ENCODE measurements at regions not wholly inside any gene's neighbourhood (a gene's known extent, or its start where the extent isn't known, plus 50 kb on each side); places are given as distances from the start of the nearest gene placed in this dataset.

DNA sequence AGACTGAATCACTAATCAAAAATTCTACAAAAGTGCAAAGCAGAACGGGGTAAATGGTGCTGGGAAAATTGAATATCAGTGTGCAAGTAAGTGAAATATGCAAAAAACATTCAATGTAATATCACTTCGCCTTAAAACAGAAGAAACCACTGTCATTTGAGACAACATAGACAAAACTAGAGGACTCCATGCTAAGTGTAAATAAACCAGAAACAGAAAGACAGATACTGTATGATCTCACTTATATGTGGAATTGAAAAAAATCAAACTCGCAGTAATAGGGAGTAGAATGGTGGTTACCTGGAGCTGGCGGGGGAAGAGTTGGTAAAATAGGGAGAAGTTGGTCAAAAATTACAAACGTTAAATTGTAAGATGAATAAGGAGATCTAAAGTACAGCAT is 1420.0 kb upstream of the CDH2 start:
- H3K36me3 Mint-ChIP-seq (ENCODE audit: low read depth), result no peaks in the 10 kb centered on the region
- intact Hi-C loops (cut with micrococcal nuclease), result no loop called here
- CTCF ChIA-PET, result no interaction called here

DNA sequence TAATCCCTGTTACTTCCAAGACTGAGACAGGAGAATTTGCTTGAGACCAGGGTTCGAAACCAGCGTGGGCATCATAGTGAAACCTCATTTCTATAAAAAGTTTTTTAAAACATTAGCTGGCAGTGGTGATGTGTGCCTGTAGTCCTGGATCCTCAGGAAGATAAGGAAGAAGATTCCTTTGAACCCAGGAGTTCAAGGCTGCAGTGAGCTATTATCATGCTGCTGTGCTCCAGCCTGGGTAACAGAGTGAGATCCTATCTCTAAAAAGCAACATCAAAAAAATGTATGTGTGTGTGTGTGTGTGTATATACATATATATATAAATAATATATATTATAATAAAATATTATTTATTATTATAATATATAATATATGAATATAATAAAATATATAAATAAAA is 1417.6 kb upstream of the CDH2 start:
- CTCF ChIA-PET, result interaction anchor here (0.7 kb wide), 1 partner anchor 330 kb away, joined by 5 read pairs; no protein-coding TSS in a partner anchor
- Mint-ChIP-seq H3K9me3 (peaks cover 13% of the 10 kb centered on the region), H3K36me3 (ENCODE audit: low read depth) (no peaks in the 10 kb centered on the region), H3K27me3 (ENCODE audit: low read depth) (no peaks in the 10 kb centered on the region), H3K4me3 (no peak overlapping the region), H3K27ac (no peak overlapping the region), H3K4me1 (ENCODE audit: low read depth) (no peaks in the 10 kb centered on the region)
- DNase-seq, result no peak
- intact Hi-C loops (cut with micrococcal nuclease), result no loop called here

More for the DNA sequence above, 1420.0 kb upstream of the CDH2 start:
- no peak overlapping the region for H3K4me3 Mint-ChIP-seq
- no peak for DNase-seq
- H3K4me1 Mint-ChIP-seq (ENCODE audit: low read depth), result no peaks in the 10 kb centered on the region
- H3K27ac Mint-ChIP-seq, result no peak overlapping the region
- H3K9me3 Mint-ChIP-seq, result peaks cover 18% of the 10 kb centered on the region
- no peaks in the 10 kb centered on the region for H3K27me3 Mint-ChIP-seq (ENCODE audit: low read depth)

DNA sequence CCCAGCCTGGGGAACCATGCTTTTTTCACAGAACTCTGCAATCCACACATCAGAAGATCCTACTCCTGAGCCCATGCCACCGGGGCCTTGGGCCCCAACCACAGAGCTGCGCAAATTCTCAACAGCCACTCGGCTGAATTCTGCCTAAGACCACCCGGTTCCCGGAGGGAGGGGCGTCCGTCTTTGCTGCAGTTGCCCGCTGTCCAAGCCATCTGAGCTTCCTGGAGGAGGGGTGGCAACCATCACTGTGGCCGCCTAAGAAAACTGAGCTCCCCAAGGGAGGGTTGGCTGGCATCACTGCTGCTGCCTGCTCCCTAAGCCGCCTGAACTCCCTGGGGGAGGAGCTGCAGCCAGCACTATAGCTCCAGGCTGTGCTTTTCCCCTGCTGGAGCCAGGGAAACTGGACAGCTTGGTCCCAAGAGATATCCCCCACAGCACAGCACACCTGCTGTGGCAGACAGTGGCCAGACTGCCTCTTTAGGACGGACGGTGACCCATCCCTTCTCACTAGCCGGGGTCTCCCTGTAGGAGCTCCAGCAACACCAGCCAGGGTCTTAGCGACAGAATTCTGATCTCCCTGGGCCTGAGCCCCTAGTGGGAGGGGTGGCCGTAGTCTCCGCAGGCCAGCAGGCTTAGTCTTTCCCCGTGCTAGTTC is 1411.6 kb upstream of the CDH2 start:
- no peaks in the 10 kb centered on the region for H3K4me1 Mint-ChIP-seq (ENCODE audit: low read depth)
- intact Hi-C loops (cut with micrococcal nuclease), result no loop called here
- no peak overlapping the region for H3K27ac Mint-ChIP-seq
- no peak overlapping the region for H3K4me3 Mint-ChIP-seq
- H3K9me3 Mint-ChIP-seq, result peaks cover 22% of the 10 kb centered on the region
- no peaks in the 10 kb centered on the region for H3K27me3 Mint-ChIP-seq (ENCODE audit: low read depth)
- CTCF ChIA-PET, result no interaction called here
- no peaks in the 10 kb centered on the region for H3K36me3 Mint-ChIP-seq (ENCODE audit: low read depth)
- no peak for DNase-seq

DNA sequence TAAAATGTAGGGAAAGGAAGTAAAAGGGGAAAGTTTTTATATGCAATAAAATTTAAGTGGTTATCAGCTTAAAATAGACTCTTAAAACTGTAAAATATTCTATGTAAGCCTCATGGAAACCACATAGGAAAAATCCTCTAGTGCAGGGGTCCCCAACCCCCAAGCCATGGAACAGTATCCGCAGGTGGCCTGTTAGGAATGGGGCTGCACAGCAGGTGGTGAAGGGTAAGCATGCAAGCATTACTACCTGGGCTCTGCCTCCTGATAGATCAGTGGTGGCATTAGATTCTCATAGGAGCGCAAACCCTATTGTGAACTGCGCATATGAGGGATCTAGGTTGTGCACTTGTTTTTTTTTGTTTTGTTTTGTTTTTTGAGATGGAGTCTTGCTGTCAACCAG is 1409.3 kb upstream of the CDH2 start:
- H3K36me3 Mint-ChIP-seq (ENCODE audit: low read depth), result no peaks in the 10 kb centered on the region
- H3K4me3 Mint-ChIP-seq, result no peak overlapping the region
- H3K4me1 Mint-ChIP-seq (ENCODE audit: low read depth), result no peaks in the 10 kb centered on the region
- H3K9me3 Mint-ChIP-seq, result peaks cover 22% of the 10 kb centered on the region
- no peaks in the 10 kb centered on the region for H3K27me3 Mint-ChIP-seq (ENCODE audit: low read depth)
- intact Hi-C loops (cut with micrococcal nuclease), result no loop called here
- no peak for DNase-seq
- no peak overlapping the region for H3K27ac Mint-ChIP-seq
- CTCF ChIA-PET, result no interaction called here

DNA sequence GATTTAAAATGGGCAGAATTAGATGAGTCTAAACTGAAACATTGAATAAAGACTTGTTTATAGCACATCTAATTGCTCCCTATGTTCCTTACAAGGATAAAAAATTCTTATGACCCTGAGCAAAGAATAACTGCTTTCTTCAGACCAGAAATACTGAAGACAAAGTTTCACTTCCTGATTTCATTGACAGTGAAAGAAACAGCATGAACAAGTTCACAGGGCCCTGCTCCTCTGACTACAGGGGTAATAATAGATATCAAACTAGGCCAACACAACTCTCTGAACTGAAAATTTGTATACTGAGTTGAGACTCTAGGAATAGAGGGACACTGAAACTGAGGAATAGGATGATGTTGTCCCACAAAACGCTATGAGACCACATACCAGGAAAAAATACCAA is 1383.3 kb upstream of the CDH2 start:
- CTCF ChIA-PET, result interaction anchor here (0.7 kb wide), 1 partner anchor 889 kb away, joined by 3 read pairs; no protein-coding TSS in a partner anchor
- H3K36me3 Mint-ChIP-seq (ENCODE audit: low read depth), result no peaks in the 10 kb centered on the region
- no peak overlapping the region for H3K27ac Mint-ChIP-seq
- H3K9me3 Mint-ChIP-seq, result peaks cover 6% of the 10 kb centered on the region
- no peaks in the 10 kb centered on the region for H3K4me1 Mint-ChIP-seq (ENCODE audit: low read depth)
- no peaks in the 10 kb centered on the region for H3K27me3 Mint-ChIP-seq (ENCODE audit: low read depth)
- intact Hi-C loops (cut with micrococcal nuclease), result no loop called here
- H3K4me3 Mint-ChIP-seq, result no peak overlapping the region
- DNase-seq, result no peak

DNA sequence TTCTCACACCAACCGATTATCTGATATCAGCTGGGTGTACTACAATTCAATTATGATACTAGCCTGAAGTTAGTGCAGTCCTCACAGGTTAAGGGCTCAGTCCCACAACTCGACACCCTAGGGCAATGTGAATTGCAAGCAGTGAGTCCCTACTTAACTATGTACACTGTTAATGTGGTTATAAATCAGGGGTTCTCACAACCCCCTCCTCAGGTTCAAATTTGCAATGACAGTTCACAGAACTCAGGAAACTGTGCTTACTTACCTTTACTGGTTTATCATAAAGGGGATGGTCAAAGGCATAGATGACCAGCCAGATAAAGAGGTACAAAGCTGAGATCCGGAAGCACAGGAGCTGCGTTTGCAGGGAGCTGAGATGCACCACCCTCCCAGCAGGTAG is 1379.1 kb upstream of the CDH2 start:
- intact Hi-C loops (cut with micrococcal nuclease), result no loop called here
- Mint-ChIP-seq H3K27me3 (ENCODE audit: low read depth) (no peaks in the 10 kb centered on the region), H3K27ac (no peak overlapping the region), H3K9me3 (peaks cover 9% of the 10 kb centered on the region), H3K36me3 (ENCODE audit: low read depth) (no peaks in the 10 kb centered on the region), H3K4me3 (no peak overlapping the region), H3K4me1 (ENCODE audit: low read depth) (no peaks in the 10 kb centered on the region)
- CTCF ChIA-PET, result no interaction called here
- DNase-seq, result no peak

DNA sequence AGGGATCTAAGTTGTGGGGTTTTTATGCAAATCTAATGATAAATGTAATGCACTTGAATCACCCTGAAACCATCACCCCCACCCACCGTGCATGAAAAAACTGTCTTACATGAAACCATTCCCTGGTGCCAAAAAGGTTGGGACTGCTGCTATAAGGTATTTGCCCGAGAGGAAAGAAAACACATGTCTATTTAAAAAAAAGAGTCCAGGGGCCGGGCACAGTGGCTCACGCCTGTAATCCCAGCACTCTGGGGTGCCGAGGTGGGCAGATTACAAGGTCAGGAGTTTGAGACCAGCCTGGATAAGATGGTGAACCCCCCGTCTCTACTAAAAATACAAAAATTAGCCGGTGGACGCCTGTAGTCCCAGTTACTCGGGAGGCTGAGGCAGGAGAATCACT is 1372.8 kb upstream of the CDH2 start:
- Mint-ChIP-seq H3K27ac (no peak overlapping the region), H3K4me1 (ENCODE audit: low read depth) (no peaks in the 10 kb centered on the region), H3K27me3 (ENCODE audit: low read depth) (no peaks in the 10 kb centered on the region), H3K4me3 (no peak overlapping the region), H3K36me3 (ENCODE audit: low read depth) (no peaks in the 10 kb centered on the region), H3K9me3 (peaks cover 9% of the 10 kb centered on the region)
- CTCF ChIA-PET, result no interaction called here
- intact Hi-C loops (cut with micrococcal nuclease), result no loop called here
- DNase-seq, result no peak

DNA sequence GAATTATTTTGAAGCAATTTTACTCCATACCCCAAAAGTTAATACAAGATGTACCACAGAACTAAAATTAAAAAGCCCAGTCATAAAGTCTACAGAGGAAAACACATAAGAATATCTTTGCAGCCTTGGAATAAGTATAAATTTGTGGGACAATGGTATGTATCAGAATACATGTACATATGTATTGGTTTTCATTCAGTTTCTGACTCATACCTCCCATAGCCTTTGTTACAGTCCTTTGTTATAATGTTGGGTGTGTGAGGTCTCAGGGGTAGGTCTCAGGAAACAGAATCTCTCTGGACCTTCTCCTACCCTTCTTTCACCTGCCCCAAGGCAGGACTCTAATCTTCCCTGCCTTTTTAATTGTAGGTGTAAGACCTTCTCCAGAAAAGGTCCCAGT is 1370.7 kb upstream of the CDH2 start:
- peaks cover 9% of the 10 kb centered on the region for H3K9me3 Mint-ChIP-seq
- H3K4me1 Mint-ChIP-seq (ENCODE audit: low read depth), result no peaks in the 10 kb centered on the region
- H3K4me3 Mint-ChIP-seq, result no peak overlapping the region
- DNase-seq, result no peak
- no peak overlapping the region for H3K27ac Mint-ChIP-seq
- CTCF ChIA-PET, result no interaction called here
- intact Hi-C loops (cut with micrococcal nuclease), result no loop called here
- H3K27me3 Mint-ChIP-seq (ENCODE audit: low read depth), result no peaks in the 10 kb centered on the region
- H3K36me3 Mint-ChIP-seq (ENCODE audit: low read depth), result no peaks in the 10 kb centered on the region

DNA sequence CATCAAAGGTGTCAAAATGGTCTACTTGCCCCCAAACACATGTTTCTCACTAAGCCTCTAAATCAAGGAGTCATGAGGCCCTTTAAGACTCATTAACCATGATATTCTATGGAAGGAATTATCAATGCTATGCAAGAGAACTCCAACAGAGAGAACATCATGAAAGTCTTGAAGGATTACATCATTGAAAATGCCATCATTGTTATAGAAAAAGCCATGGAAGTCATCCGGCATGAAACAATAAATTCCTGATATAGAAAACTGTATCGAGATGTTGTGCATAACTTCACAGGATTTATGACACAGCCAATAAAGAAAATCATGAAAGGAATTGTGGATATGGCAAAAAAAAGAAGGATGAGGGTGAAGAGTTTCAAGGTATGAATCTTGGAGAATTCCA is 1363.6 kb upstream of the CDH2 start:
- Mint-ChIP-seq H3K27me3 (ENCODE audit: low read depth) (no peaks in the 10 kb centered on the region), H3K4me3 (no peak overlapping the region), H3K36me3 (ENCODE audit: low read depth) (no peaks in the 10 kb centered on the region), H3K27ac (no peak overlapping the region), H3K4me1 (ENCODE audit: low read depth) (no peaks in the 10 kb centered on the region), H3K9me3 (peaks cover 12% of the 10 kb centered on the region)
- CTCF ChIA-PET, result no interaction called here
- intact Hi-C loops (cut with micrococcal nuclease), result no loop called here
- DNase-seq, result no peak

DNA sequence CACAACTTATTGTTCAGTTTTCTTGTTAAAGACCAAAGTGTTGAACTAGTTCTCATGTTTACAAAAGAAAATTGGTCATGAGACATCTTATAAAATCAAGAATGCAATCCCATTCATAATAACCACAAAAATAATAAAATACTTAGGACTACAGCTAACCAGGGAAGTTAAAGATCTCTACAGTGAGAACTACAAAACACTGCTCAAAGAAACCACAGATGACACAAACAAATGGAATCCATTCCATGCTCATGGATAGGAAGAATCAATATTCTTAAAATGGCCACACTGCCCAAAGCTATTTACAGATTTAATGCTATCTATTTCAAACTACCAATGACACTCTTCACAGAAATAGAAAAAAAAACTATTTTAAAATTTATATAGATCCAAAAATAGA is 1354.8 kb upstream of the CDH2 start:
- CTCF ChIA-PET, result interaction anchor here (0.6 kb wide), 1 partner anchor 31 kb away, joined by 3 read pairs; no protein-coding TSS in a partner anchor
- Mint-ChIP-seq H3K27me3 (ENCODE audit: low read depth) (no peaks in the 10 kb centered on the region), H3K4me3 (no peak overlapping the region), H3K36me3 (ENCODE audit: low read depth) (no peaks in the 10 kb centered on the region), H3K4me1 (ENCODE audit: low read depth) (no peaks in the 10 kb centered on the region), H3K9me3 (peaks cover 16% of the 10 kb centered on the region), H3K27ac (no peak overlapping the region)
- intact Hi-C loops (cut with micrococcal nuclease), result no loop called here
- DNase-seq, result no peak

DNA sequence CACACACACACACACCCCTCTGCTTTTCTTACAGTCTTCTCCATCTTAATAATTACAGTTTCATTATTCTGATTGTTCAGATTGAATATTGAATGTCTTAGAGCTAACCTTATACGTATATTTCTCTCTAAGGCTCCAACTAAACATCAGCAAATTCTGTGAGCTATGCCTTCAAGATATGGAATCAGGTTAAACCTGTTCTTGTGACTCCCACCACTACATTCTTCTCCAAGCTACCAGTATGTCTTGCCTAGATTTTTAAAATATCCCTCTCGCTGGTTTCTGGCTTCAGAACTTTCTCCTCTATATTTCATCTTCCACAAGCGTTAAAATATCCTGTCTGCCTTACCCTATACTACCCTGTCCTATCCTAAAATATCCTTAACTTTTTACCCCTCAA is 1346.4 kb upstream of the CDH2 start:
- Mint-ChIP-seq H3K27me3 (ENCODE audit: low read depth) (no peaks in the 10 kb centered on the region), H3K27ac (no peak overlapping the region), H3K4me3 (no peak overlapping the region), H3K36me3 (ENCODE audit: low read depth) (no peaks in the 10 kb centered on the region), H3K9me3 (peaks cover 14% of the 10 kb centered on the region), H3K4me1 (ENCODE audit: low read depth) (no peaks in the 10 kb centered on the region)
- CTCF ChIA-PET, result no interaction called here
- DNase-seq, result no peak
- intact Hi-C loops (cut with micrococcal nuclease), result no loop called here

DNA sequence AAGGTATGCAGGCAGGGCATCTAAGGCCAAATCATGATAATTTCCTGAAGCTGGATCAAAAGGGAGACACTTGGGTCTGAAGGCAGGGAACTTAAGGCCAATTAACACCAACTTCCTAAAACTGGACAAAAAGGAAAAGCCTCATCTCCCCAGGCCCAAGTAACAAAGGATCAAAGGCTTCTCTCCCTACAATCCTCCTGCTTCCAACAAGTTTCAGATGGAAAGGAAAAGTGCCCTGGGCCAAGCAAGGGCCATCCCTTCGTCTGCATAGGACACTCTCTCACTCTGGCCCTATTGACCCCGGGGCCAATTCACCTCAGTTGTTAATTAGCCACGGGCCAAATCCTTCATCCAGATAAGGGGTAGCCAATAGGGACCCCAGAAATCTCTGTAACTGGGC is 1335.8 kb upstream of the CDH2 start:
- CTCF ChIA-PET, result no interaction called here
- intact Hi-C loops (cut with micrococcal nuclease), result no loop called here
- DNase-seq, result no peak
- Mint-ChIP-seq H3K4me1 (ENCODE audit: low read depth) (no peaks in the 10 kb centered on the region), H3K36me3 (ENCODE audit: low read depth) (no peaks in the 10 kb centered on the region), H3K4me3 (no peak overlapping the region), H3K9me3 (peaks cover 7% of the 10 kb centered on the region), H3K27ac (no peak overlapping the region), H3K27me3 (ENCODE audit: low read depth) (no peaks in the 10 kb centered on the region)

DNA sequence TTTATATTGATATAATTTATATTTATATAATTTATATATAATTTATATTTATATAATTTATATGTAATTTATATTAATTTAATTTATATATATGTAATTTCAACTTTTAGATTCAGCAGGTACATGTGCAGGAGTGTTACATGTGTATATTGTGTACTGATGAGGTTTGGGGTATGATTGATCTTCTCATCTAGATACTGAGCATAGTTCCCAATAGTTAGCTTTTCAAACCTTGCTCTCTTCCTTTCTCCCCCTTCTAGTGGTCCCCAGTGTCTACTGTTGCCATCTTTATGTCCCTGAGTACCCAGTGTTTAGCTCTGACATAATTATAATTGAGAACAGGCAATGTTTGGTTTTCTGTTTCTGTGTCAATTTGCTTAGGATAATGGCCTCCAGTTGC is 1335.3 kb upstream of the CDH2 start:
- H3K27ac Mint-ChIP-seq, result no peak overlapping the region
- no peaks in the 10 kb centered on the region for H3K4me1 Mint-ChIP-seq (ENCODE audit: low read depth)
- H3K9me3 Mint-ChIP-seq, result peaks cover 10% of the 10 kb centered on the region
- no peak overlapping the region for H3K4me3 Mint-ChIP-seq
- intact Hi-C loops (cut with micrococcal nuclease), result no loop called here
- CTCF ChIA-PET, result no interaction called here
- DNase-seq, result no peak
- no peaks in the 10 kb centered on the region for H3K36me3 Mint-ChIP-seq (ENCODE audit: low read depth)
- no peaks in the 10 kb centered on the region for H3K27me3 Mint-ChIP-seq (ENCODE audit: low read depth)

DNA sequence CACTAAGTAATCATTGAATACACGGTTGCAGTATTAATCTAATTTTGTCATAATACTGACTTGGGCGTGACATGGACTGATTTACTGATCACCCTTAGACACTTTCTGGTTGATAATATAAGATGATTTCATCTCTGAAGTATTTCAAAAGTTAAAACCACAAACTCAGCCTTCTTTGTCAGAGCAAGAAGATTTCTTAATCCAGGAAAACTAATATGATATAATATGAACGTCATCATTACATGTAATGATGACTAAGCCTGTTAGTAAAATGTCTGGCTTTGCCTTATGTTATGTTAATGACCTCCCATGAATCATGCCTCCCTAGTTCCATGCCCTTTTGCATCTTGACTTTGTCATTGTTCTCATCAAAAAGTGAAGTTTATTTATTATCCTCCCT is 1325.0 kb upstream of the CDH2 start:
- Mint-ChIP-seq H3K4me1 (ENCODE audit: low read depth) (no peaks in the 10 kb centered on the region), H3K27ac (no peak overlapping the region), H3K9me3 (peaks cover 9% of the 10 kb centered on the region), H3K27me3 (ENCODE audit: low read depth) (no peaks in the 10 kb centered on the region), H3K4me3 (no peak overlapping the region), H3K36me3 (ENCODE audit: low read depth) (no peaks in the 10 kb centered on the region)
- intact Hi-C loops (cut with micrococcal nuclease), result no loop called here
- DNase-seq, result no peak
- CTCF ChIA-PET, result no interaction called here

All from activated naive CD4-positive, alpha-beta T cell treated with anti-CD3 and anti-CD28 coated beads for 36 hours (primary cell).